Stimulated activated CD4-positive, alpha-beta T cell treated with anti-CD3 and anti-CD28 coated beads, Interleukin-12 subunit alpha, Interleukin-12 subunit beta, amount 100 ng/mL, for 48 hours (primary cell): ENCODE measurements at regions not wholly inside any gene's neighbourhood (a gene's known extent, or its start where the extent isn't known, plus 50 kb on each side); places are given as distances from the start of the nearest gene placed in this dataset.
"Not testable (repeated sequence)": the region's sequence is repeated elsewhere in the genome, so short reads cannot be mapped to it uniquely, and the experiment has no call there.

ENCODE experiments used
- DNase-seq, 3 donors: peaks; one replicate each; pipeline ENCODE4 v3.0.0-alpha.2; 2020; ENCODE audit warnings: low read depth in 2 of 3, low spot score in 1 of 3

GRCh38 chr4:28444886-28445496 is 1584.3 kb downstream of the STIM2 start:
- no peak for DNase-seq

GRCh38 chr4:28449085-28449484 is 1588.4 kb downstream of the STIM2 start:
- no peak for DNase-seq

- no peak for DNase-seq
These were observed 1590.7 kb downstream of the STIM2 start for GRCh38 chr4:28451346-28451745.

GRCh38 chr4:28462766-28463700 is 1602.4 kb downstream of the STIM2 start:
- DNase-seq, result no peak

- DNase-seq, result no peak
These were observed 1604.2 kb downstream of the STIM2 start for GRCh38 chr4:28464823-28465222.

- not testable (repeated sequence) for DNase-seq
These were observed 1606.2 kb downstream of the STIM2 start for GRCh38 chr4:28466886-28467285.

- no peak for DNase-seq
These were observed 1608.7 kb downstream of the STIM2 start for GRCh38 chr4:28469387-28469786.

- no peak for DNase-seq
These were observed 1609.2 kb downstream of the STIM2 start for GRCh38 chr4:28469886-28470285.

- DNase-seq, result no peak
These were observed 1614.7 kb downstream of the STIM2 start for GRCh38 chr4:28475381-28475780.

- no peak for DNase-seq
These were observed 1619.0 kb downstream of the STIM2 start for GRCh38 chr4:28479666-28480065.

GRCh38 chr4:28481565-28481964 is 1620.9 kb downstream of the STIM2 start:
- DNase-seq, result no peak

GRCh38 chr4:28482580-28483270 is 1622.1 kb downstream of the STIM2 start:
- no peak for DNase-seq

GRCh38 chr4:28488021-28488420 is 1627.4 kb downstream of the STIM2 start:
- no peak for DNase-seq

- DNase-seq, result no peak
These were observed 1630.0 kb downstream of the STIM2 start for GRCh38 chr4:28490669-28491068.

- DNase-seq, result no peak
These were observed 1644.4 kb downstream of the STIM2 start for GRCh38 chr4:28505064-28505463.

- no peak for DNase-seq
These were observed 1648.0 kb downstream of the STIM2 start for GRCh38 chr4:28508636-28509035.

GRCh38 chr4:28514766-28515165 is 1654.1 kb downstream of the STIM2 start:
- not testable (repeated sequence) for DNase-seq

GRCh38 chr4:28518561-28519165 is 1658.0 kb downstream of the STIM2 start:
- DNase-seq, result no peak

- DNase-seq, result no peak
These were observed 1663.1 kb downstream of the STIM2 start for GRCh38 chr4:28523681-28524190.

GRCh38 chr4:28536124-28536523 is 1675.5 kb downstream of the STIM2 start:
- no peak for DNase-seq

- no peak for DNase-seq
These were observed 1685.3 kb downstream of the STIM2 start for GRCh38 chr4:28545986-28546385.
